Testis (tissue), 2 donors: ENCODE measurements at regions not wholly inside any gene's neighbourhood (a gene's known extent, or its start where the extent isn't known, plus 50 kb on each side); places are given as distances from the start of the nearest gene placed in this dataset.

Experiments
- CTCF ChIP-seq, 3 experiments: fragments of 450-650 bp in 2 of 3; fragments of 200-600 bp in 1 of 3; sonication (generic) in 1 of 3; IDR thresholded peaks; one replicate each; pipeline ENCODE4 v1.5.1; 2016 to 2019; ENCODE audit warnings: antibody characterized with exemption in 3 of 3, mild to moderate bottlenecking in 2 of 3, moderate library complexity in 1 of 3
- POLR2A ChIP-seq: fragments of 450-650 bp; IDR thresholded peaks from one replicate; pipeline ENCODE4 v1.6.1; 2017; ENCODE audit warnings: antibody characterized with exemption, mild to moderate bottlenecking, moderate library complexity

- TF ChIP-seq CTCF (IDR thresholded peaks at IDR 0.05) (no peak), POLR2A (no peak)
Measured at GRCh38 chr14:29310210-29310609, 543.6 kb downstream of the FOXG1 start.
